H1 (cell line): ENCODE measurements at regions not wholly inside any gene's neighbourhood (a gene's known extent, or its start where the extent isn't known, plus 50 kb on each side); places are given as distances from the start of the nearest gene placed in this dataset.

ENCODE experiments used
- EP300 ChIP-seq, 2 experiments: IDR thresholded peaks; 1 replicate in 1 of 2; 2 replicates in 1 of 2; pipeline ENCODE4 v1.6.1; 2011 to 2012; ENCODE audit warnings: low read depth in 2 of 2, low read length in 2 of 2, mild to moderate bottlenecking in 2 of 2, borderline replicate concordance in 1 of 2, inconsistent platforms in 1 of 2, moderate library complexity in 1 of 2
- POLR2A ChIP-seq, 2 experiments: IDR thresholded peaks; 1 replicate in 1 of 2; 2 replicates in 1 of 2; pipeline ENCODE4 v1.6.1; 2011; ENCODE audit warnings: low read depth in 2 of 2, low read length in 2 of 2, mild to moderate bottlenecking in 2 of 2; ENCODE audit errors: control extremely low read depth in 1 of 2
- RAD21 ChIP-seq, 2 experiments: IDR thresholded peaks in 1 of 2; conservative IDR thresholded peaks in 1 of 2; 2 replicates each; pipeline ENCODE4 v1.6.1; 2011; ENCODE audit warnings: low read depth in 2 of 2, low read length in 2 of 2, improper control_type of control experiment in 1 of 2, inconsistent platforms in 1 of 2, mild to moderate bottlenecking in 1 of 2, moderate library complexity in 1 of 2
- RNF2 ChIP-seq: fragments of 200-900, 300-1000 bp; sonication (generic); IDR thresholded peaks from 2 replicates; pipeline ENCODE4 v1.7.1; 2016; ENCODE audit warnings: borderline replicate concordance, low read depth, mild to moderate bottlenecking, antibody characterized with exemption, low read length; ENCODE audit not compliant: poor library complexity, severe bottlenecking; ENCODE audit errors: missing control alignments
- RXRA ChIP-seq: IDR thresholded peaks from 2 replicates; pipeline ENCODE4 v1.6.1; 2011; ENCODE audit warnings: low read depth, mild to moderate bottlenecking, low read length, moderate library complexity; ENCODE audit not compliant: insufficient read depth
- SIX5 ChIP-seq: IDR thresholded peaks from 2 replicates; pipeline ENCODE4 v1.6.1; 2011; ENCODE audit warnings: mild to moderate bottlenecking, low read depth, low read length
- TF ChIP-seq, protein P1 (sequence below), 3 experiments: IDR thresholded peaks; 1 replicate in 2 of 3; 2 replicates in 1 of 3; pipeline versions ENCODE4 v1.5.1 to v1.6.1; 2011; ENCODE audit warnings: low read length in 3 of 3, mild to moderate bottlenecking in 3 of 3, inconsistent platforms in 2 of 3, low read depth in 1 of 3, moderate library complexity in 1 of 3; ENCODE audit not compliant: insufficient read depth in 1 of 3; ENCODE audit errors: control extremely low read depth in 1 of 3

DNA sequence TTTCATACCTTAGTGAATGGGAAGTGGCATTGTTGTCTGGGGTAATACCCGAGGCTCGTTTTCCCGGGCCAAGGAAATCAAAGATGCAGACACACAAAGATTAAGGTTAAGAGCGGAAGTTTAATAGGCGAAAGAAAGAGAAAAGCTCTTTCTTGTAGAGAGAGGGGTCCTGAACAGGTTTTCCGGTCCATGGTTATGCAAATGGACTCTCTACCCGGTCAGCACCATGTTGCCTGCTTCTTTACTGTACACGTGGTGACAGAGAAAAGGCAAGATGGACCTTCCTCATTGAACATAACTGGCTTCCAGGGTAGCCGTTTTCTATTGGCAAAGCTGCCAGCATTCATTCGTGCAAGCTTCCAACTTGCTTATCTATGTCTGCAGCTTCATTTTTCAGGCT lies 2063.5 kb downstream of the SUCLG1 start:
- TF ChIP-seq SIX5 (no peak), RXRA (no peak), EP300 (IDR thresholded peaks at IDR 0.05; ENCODE audit: borderline replicate concordance in 1 of 2, low read depth in 2 of 2, low read length in 2 of 2) (no peak), RNF2 (no peak), POLR2A (IDR thresholded peaks at IDR 0.05; ENCODE audit: control extremely low read depth in 1 of 2, low read depth in 2 of 2, low read length in 2 of 2) (no peak), RAD21 (IDR thresholded peaks at IDR 0.05 in 1 of 2, conservative IDR thresholded peaks at IDR 0.05 in 1 of 2; ENCODE audit: low read depth in 2 of 2, low read length in 2 of 2) (no peak)
- TF ChIP-seq, protein P1, sequence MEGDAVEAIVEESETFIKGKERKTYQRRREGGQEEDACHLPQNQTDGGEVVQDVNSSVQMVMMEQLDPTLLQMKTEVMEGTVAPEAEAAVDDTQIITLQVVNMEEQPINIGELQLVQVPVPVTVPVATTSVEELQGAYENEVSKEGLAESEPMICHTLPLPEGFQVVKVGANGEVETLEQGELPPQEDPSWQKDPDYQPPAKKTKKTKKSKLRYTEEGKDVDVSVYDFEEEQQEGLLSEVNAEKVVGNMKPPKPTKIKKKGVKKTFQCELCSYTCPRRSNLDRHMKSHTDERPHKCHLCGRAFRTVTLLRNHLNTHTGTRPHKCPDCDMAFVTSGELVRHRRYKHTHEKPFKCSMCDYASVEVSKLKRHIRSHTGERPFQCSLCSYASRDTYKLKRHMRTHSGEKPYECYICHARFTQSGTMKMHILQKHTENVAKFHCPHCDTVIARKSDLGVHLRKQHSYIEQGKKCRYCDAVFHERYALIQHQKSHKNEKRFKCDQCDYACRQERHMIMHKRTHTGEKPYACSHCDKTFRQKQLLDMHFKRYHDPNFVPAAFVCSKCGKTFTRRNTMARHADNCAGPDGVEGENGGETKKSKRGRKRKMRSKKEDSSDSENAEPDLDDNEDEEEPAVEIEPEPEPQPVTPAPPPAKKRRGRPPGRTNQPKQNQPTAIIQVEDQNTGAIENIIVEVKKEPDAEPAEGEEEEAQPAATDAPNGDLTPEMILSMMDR (IDR thresholded peaks at IDR 0.05; ENCODE audit: control extremely low read depth in 1 of 3, insufficient read depth in 1 of 3, low read depth in 1 of 3, low read length in 3 of 3) = no peak
